Central memory CD4-positive, alpha-beta T cell (primary cell): ENCODE measurements at regions not wholly inside any gene's neighbourhood (a gene's known extent, or its start where the extent isn't known, plus 50 kb on each side); places are given as distances from the start of the nearest gene placed in this dataset.

Source experiments
- DNase-seq: peaks from one replicate; pipeline ENCODE4 v3.0.0; 2022

DNA sequence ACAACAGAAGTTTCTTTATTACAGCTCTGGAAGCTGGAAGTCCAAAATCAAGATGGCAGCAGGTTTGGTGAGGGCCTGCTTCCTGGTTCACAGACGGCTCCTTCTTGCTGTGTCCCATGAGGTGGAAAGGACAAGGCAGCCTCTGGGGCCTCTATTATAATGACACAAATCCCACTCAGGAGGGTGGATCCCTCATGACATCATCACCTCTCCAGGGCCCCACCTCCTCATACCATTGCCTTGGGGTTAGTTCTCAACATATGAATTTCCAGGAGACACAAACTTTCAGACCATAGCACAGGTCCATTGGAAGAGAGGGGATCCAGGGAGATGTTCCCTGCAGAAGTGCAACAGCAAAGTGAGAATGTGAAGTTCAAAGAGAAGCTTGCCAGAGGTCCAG lies 202.8 kb downstream of the TFCP2L1 start:
- DNase-seq = no peak

DNA sequence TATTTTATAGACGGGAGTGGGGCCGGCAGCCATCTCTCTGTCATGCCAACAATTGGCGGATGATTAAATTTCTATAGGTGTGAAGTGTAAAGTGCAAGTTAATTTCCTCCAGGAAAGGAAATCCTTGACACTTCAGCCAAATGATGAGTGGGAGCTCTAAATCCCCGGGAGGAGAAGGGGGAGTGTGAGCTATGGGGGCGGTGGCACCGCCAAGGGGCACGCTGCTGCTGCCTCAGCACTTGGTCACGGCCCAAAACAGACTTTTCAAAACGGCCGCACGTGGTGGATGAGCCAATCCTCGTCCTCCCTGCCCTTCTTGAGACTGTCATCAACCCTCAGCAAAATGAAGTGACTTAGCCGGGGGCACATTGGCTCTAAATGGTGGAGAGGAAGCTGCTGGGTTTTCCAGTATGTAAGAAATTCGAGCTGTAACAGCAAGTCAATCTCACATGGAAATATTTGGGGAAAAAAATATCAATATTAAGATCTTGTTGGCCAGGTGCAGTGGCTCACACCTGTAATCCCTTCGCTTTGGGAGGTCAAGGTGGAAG lies 200.8 kb downstream of the TFCP2L1 start:
- no peak for DNase-seq

DNA sequence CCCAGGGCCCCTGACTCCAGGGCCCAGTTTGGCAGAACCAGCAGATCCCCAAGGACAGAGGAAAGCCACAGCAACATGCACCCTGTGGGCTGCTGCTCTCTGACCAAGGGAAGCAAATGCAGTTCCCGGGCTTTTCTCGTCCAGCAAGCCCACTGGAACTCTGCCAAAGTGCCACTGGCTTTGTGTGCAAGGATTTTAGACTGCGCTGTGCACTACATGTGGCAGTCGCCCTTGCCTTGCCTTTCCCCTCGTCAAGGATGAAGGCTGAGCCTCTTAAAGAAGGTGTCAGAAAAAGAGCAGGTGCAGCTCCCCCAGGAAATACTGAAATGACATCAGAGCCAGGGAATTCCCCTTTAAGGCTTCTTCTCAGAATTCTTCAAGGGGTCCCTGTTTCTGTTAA lies 199.2 kb downstream of the TFCP2L1 start:
- no peak for DNase-seq

DNA sequence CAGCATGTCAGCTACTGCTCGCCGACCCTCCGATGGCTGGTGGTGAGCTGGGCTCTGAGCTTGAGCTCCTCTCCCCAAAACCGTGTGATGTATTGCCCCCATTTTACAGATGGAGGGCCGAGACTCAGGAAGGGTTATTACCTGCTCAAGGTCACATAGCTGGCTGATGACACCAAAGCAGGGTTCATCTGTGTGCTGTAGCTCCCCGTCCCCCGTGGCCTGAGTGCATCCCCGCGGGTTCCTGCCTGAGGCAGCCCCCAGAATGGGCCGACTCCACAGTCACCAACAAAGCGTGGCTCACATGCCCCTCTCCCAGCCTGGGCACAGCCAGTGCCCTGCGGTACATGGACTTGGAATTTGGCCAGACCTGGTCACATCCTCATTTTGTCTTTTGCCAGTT lies 198.6 kb downstream of the TFCP2L1 start:
- DNase-seq = no peak

DNA sequence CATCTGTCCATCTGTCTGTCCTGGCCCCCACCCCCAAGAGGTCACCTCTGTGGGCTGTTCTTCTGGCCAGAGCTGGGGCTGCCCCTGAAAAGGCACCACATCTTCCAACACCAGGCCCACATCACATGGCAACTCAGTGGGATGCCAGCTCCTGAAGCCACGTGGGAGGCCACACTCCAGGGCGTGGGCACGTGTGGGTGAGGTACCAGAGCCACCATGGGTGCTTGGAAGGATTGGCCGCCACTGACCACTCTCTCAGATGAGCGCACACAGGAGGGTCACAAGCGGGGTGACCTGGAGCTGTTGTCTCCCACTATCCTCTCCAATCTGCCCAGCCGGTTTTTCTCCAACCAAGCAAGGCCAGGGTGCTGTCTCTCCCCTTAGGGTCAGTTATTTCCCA lies 197.9 kb downstream of the TFCP2L1 start:
- DNase-seq = no peak

DNA sequence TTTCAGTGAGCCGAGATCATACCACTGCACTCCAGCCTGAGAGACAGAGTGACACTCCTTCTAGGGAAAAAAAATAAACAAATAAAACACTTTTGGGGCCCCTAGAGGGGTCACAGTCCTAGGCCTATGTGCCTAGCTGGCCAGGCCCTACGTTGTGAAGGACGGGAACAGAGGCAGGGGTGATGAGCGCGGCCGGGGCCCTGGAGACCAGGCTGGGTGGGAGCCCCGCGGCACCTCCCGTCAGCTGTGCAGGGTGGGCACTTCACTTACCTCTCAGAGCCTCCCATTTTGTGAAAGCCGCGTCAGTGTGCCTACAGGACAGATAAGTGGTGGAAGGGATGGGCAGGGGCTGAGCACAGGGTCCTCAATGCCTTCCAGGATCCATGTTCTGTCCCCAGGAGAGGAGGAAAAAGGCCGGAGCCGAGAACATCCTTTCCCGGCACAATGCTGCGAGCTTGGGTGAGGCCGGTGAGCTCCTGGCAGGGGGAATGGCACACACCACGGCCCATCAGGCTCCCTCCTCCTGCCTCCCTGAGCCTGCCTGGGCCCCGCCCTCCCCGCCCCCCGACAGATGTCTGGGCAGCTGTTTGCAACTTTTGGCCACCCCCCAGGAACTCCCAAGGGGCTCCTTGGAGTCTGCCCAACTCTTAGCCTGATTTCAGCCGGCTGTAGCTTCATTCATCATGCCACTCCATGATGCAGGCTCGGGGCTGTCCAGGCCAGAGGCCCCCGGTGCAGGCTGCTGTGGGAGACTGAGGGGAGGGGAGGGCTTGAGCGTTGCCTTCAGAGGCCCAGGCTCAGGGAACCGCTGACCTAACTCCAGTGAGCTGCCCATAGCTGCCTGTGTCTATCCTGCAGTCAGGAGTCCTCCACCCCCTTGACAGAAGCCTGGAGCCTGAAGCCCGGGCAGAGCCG lies 196.5 kb downstream of the TFCP2L1 start:
- DNase-seq = no peak

DNA sequence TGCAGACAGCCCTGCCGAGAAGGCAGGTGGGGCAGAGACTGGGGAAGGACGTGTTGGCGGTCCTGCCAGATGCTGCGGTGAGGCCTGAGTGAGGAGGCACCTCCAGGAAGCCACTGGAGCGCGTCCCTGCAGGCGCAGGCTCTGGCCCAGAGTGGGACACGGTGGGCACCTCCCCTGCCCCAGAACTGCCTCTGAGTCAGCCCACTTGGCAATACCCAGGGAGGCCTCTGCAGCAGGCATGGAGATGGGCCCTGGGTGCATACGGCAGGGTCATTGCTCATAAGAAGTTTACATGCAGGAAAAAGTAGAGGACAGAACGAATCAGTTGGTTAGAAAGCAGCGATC lies 195.9 kb downstream of the TFCP2L1 start:
- no peak for DNase-seq

DNA sequence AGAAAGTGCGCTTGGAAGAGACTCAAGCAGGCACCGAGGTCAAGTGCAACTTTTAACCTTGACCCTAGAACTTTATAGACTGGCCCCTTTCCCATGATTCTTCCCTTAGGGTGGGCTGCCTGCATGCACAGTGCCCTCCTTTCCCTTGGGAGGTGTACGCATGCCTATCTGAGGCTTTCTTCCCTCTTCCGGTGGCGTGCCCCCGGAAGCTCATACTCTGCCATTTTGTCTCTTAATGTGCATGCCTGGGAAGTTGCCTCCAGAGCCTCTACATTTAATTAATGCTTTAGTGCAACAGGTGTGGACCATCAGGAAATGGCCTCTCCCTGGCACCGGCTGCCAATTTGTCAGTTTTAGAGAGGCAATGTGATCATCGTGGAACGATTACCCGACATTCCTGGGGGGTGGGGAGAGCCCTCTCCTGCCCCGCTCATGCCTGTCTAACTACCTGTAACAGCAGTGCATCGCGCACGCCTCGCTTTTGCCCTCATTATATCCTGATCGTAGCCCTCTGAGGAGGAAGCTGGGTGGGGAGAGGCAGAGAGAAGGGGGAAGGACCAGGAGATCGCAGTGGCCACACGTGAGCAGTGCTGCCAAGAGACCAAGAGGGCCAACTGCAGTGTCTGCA lies 194.8 kb downstream of the TFCP2L1 start:
- no peak for DNase-seq

DNA sequence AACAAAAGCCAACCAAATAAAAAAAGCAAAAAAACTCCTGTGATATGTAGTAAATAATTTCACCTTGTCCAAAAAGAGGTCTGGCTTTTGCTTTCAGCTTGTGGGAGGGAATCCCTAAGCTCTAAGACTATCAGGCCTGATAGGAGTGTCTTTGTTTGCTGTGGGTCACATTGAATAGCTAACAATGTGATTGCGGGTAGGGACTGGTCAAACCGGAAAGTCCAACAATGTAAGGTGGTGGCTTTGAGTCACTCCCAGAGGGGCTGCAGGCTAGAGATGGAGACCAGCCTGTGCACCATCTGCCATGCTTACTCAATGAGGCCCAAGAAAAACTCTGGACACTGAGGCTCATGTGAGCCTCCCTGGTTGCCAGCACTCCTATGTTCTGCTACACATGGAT lies 192.9 kb downstream of the TFCP2L1 start:
- no peak for DNase-seq

DNA sequence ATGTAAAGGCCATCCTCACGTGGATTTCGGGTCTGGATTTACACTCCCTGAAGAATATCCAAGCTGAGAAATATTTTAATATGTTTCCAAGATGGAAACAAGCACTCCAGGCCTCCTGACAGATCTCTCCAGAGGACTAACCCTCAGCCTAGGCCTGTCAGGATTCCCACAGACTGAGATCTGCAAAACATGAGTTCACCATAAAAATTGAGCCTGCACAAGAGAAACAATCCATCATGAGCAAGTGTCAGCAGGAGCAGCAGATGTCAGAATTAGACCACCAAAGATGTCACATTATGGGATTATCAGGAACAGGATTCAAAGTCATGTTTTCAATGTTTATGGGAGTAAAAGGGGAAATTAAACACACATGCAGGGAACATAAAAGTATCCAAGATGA lies 191.3 kb downstream of the TFCP2L1 start:
- DNase-seq = no peak

DNA sequence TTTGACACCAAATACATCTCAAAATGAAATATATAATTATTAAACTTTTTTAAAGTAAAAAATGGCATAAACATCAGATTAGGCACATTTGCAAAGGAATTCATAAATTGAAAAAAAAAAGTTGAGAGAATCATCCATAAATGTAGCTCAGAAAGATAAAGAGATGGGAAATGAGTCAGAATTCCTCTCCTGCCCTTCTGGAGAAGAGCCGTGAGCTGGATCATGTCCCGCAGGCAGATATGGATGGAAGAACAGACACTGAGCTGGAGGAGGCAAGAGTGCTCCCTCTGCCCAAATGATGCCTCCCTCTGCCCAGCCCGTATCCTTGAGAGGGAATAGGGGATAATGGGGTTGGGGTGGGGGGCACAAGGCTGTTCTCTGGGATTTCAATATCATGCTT lies 190.9 kb downstream of the TFCP2L1 start:
- no peak for DNase-seq

DNA sequence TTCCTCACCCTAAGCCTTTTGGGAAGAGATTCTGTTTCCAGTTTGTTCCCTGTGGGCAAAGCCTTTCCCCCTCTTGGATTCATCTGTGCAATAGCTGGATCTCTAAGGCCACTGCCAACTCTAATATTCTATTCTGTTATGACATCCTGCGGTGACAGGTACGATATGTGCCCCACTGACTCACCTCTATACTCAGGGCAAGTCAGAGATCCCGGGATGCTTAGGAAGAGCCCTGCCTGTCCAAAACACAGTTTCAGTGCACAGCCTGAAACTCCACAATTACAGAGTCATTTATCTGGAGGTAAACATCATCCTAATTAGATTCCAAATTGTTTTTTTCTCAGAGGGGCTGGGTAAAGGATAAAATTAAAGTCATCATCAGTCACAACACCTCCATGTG lies 190.2 kb downstream of the TFCP2L1 start:
- no peak for DNase-seq

DNA sequence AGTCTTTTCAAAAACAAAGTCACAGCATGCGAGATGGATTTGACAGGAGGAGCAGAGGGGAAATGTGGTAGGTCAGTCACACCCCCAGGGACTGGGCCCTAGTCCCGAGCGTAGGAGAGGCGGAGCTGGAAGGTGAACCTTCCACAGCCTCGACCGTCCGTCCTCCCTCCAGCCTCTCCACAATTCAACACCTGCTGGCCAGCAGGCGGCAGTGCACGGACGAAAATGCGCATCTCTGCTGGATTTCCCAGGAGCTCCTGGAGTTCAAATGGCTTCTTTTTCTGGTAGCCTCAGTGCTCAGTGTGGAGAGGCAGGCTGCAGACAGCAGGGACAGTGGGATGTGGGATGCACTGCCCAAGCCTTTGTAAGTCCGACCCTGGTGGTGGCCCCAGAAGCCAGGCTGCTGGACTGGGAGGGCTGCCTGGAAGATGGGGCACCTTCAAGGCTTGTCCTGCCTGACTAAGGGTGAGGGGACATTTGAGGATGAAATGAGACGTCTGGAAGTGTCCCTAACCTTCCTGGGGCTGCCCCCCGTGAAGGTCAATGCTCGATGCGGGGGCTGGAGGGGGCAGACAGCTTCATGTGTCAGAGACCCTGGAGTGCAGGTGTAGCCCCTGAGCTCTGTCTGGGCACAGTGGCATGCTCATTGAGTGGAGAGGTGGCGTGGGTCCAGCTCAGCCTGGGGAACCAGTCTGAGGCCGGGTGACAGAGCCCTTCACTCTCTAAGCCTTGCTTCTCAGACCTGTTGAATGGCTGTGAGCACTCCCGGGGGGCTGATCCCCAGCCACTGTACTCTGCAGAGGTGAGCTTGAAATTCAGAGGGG lies 189.5 kb downstream of the TFCP2L1 start:
- DNase-seq = no peak

DNA sequence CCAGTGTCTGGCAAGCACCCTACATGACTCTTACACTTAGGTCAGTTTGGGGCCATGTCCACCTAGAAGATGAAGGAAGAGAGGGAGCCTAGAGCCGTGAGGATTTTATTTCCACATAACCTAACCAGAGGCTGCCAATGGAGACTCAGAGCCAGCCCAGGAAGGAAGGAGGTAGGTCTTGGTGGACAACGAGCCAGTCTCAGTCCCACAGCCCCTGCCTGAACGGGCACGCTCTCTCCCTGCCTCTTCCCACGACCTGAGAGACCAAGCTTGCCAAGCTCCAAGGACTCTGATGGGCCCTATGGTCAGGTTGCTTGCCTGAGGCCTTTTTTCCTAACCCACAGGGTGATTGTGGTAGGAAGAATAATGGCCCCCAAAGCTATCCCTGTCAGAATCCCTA lies 188.4 kb downstream of the TFCP2L1 start:
- DNase-seq = no peak

DNA sequence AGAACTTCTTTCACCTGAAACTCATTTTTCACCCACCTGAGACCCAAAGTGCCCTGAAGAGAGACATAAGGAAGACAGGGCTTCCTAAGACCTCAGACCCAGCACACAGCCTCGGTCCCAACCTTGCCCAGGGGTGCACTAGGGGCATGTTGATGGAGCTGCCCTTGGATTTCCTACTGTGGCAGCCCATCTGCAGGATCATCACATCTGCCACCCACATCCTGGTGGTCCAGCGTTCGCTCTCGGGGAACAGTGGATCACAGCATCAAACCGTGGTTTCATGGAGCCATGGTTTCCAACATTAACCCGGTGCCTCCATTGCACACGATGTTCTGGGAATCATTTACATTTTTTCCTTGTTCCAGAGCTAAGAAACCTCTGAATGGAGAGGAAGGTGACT lies 186.4 kb downstream of the TFCP2L1 start:
- DNase-seq = no peak

DNA sequence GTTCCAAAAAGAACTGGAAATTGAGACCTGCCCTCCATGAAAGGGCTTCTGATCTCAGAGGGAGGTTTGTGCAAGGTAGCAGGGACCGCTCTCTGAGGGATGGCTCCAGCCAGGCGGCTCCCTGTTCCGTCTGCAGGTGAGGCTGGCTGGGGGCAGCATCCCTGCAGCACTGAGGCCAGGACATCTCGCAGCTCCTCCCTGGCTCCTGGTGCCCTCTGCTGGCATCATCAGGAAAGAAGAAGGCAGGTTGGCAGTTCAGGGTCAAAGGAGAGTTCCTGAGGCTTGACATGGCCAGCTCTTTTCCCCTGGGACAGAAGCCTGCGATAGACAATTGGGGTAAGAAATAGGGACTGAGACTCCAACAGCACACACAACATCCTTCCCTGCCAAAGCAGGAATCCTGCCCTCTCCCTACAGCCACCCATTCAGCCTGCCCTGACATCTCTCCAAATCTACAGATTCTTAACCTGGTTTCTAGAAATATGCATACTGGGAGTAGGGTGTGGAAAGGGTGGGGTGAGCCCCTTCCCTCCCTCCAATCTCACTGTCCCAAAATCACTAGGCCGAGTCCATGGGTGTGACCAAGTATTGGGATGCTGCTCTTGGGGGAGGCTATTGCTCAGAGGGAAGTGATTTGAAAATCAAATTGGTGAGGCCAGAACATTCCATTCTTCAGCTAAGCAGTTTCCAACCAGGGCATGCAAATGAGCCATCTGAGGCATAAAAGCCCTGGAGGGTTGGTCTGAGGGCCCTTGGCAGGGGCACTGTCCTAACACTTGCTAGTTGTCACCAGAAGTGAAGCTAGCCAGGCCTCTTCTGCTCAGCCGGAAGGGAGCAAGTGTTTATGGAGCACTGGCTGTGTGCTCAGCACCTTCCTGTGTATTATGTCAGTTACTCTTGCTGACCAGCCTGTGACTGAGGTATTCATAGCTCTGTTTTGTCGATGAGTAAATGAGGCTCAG lies 185.4 kb downstream of the TFCP2L1 start:
- no peak for DNase-seq

DNA sequence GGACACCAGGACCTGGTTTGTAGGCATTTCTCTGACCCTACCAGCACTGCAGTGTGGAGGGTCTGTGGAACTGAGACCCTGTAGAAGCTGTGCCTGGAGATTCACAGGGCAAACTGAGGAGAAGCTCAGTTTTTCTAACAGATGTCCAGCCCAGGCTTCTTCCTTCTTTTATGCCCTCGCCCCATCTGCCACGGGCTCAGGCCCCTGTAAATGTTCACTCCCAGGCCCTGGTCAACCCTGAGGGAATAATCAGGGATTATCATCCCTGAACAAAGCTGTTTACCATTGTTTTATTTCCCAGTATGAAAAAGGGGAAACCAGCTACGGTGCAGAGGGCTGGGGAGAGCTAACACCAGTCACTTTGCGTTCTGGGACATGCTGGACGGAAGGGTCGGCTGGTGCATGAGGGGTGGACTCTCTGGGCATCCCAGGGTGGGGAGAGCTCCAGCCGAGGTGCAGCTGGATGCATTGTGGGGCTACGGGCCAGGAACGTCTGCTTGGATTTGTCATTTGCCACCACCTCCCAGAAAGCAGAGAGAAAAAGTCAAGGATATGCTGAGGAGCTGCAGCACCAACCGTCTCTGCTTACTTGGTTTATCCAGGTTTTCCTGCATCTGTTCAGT lies 183.8 kb downstream of the TFCP2L1 start:
- DNase-seq = no peak

DNA sequence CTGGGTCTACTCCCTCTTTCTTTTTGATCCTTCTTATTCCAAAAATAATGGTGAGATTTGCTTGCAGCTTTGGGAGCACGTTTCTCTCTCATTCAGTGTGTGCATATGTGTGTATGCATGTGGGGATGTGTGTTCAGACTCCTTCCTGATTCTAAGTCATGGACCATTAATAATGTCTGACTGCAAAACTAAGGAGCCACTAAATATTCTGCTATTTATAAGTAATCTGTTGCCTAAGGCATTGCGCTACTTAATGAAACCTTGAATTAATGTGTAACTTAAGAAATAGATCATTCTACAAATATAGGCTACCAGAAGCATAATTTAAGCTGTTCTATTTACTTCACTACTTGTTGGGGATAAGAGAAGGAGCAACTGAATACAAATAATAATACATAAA lies 182.1 kb downstream of the TFCP2L1 start:
- DNase-seq = no peak

DNA sequence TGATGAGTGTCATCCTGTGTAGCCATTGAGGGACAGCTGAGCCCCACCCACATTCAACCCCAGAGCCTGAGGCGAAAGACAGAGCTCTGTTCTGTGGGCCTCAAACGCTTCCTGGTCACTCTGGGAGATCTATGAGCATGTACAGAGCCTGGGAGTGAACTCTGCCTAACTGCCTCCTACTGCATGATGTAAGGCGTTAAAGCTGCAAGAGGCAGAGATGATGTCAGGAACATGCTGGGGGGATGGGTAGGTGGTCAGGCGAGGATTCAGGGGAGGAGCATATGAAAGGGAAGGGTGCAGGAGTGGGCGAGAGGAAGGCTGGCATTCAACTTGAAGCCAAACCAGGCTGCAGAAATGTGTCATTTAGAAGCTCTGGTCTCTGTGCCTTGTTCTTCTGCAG lies 181.0 kb downstream of the TFCP2L1 start:
- no peak for DNase-seq

DNA sequence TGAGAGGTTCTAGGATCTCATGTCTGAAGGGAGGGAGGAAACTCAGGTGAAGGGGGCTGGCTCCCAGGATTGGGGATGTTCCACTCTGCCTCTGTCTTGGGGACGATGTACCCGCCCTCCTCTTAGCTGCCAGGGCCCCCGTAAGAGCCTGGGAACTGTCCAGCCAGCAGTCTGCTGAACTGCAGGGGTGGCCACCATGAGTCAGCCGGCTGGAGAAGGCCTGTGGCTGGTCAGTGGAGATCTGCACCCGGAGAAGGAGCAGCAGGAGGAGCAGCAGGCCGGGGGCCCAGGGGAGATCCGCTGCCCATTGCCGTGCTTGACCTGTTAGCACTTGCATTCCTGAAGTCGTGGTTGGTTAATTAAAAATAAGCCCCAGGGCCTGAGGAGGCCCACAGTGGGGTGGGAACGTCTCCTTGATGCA lies 180.3 kb downstream of the TFCP2L1 start:
- no peak for DNase-seq

DNA sequence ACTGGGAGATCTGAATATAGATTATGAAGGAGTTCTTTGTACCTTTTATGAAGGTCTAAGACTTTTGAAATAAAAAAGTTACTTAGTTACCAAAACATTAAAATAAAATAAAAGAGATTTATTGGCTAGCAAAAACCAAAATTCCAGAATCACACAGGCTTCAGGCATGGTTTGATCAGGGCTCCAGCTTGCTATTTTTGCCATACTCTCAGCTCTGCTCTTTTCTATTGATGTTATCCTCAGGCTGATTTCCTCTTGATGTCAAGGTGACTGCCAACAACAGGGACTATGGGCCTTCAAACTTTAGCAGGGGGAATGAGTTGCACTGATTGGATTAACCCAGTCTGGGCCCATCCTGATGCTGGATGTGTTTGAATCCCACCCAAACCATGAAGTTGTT lies 174.1 kb downstream of the TFCP2L1 start:
- DNase-seq = no peak

DNA sequence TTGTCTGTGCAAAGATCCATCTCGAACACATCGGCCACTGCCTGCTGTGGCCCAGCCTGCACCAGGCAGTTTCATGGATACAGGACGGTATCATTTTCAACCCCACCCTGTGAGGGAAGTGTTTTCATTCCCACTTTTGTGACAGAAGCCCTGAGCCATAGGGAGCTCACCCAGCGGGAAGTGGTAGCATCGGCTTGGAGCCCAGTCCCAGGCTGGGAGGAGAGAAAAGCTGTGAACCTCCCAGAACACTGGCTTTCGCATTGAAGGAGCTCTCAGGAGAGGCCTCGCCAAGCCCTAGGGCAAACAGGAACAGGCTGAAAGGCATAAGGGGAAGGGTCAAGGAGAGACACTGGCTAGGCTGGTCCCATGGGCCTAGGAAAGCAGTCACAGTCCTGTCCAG lies 166.1 kb downstream of the TFCP2L1 start:
- no peak for DNase-seq
